DND-41 (cell line): ENCODE measurements at regions not wholly inside any gene's neighbourhood (a gene's known extent, or its start where the extent isn't known, plus 50 kb on each side); places are given as distances from the start of the nearest gene placed in this dataset.

Source experiments
- ATAC-seq: fragments of 200-7000 bp; cut with Tn5 transposase; 3 replicates; pipeline ENCODE4 v1.9.1; 2021; ENCODE audit warnings: low read depth; ENCODE audit not compliant: insufficient read depth
- DNase-seq: peaks from one replicate; pipeline ENCODE4 v3.0.0-alpha.2; 2020
- H2AFZ ChIP-seq: 2 replicates; pipeline ENCODE4 v1.6.0; 2012; ENCODE audit warnings: low read depth, low read length
- H3K27ac ChIP-seq: 2 replicates; pipeline ENCODE4 v1.5.1; 2012; ENCODE audit warnings: low read length, inconsistent platforms
- H3K27me3 ChIP-seq: fragments of 200-600 bp; sonication (generic); 2 replicates; pipeline ENCODE4 v1.6.0; 2012; ENCODE audit warnings: low read length, mild to moderate bottlenecking, inconsistent platforms; ENCODE audit not compliant: insufficient read depth, poor library complexity
- H3K36me3 ChIP-seq: 2 replicates; pipeline ENCODE4 v1.5.1; 2012; ENCODE audit warnings: low read length, inconsistent platforms; ENCODE audit not compliant: insufficient read depth
- H3K4me1 ChIP-seq: 2 replicates; pipeline ENCODE4 v1.5.1; 2012; ENCODE audit warnings: mild to moderate bottlenecking, low read length; ENCODE audit not compliant: insufficient read depth
- H3K4me2 ChIP-seq: 2 replicates; pipeline ENCODE4 v1.6.0; 2012; ENCODE audit warnings: mild to moderate bottlenecking, moderate library complexity, low read length, inconsistent platforms; ENCODE audit not compliant: insufficient read depth
- H3K4me3 ChIP-seq, 2 experiments: fragments of 200-600 bp in 1 of 2; shearing (Covaris generic) in 1 of 2; 2 replicates each; pipeline ENCODE4 v1.5.1; 2012 to 2016; ENCODE audit warnings: inconsistent platforms in 2 of 2, low read length in 2 of 2, mild to moderate bottlenecking in 2 of 2, low read depth in 1 of 2, moderate library complexity in 1 of 2
- H3K79me2 ChIP-seq: 2 replicates; pipeline ENCODE4 v1.6.0; 2012; ENCODE audit warnings: low read length, inconsistent platforms; ENCODE audit not compliant: insufficient read depth
- H3K9ac ChIP-seq: 2 replicates; pipeline ENCODE4 v1.6.0; 2012; ENCODE audit warnings: low read depth, mild to moderate bottlenecking, inconsistent platforms, low read length, moderate library complexity
- H3K9me3 ChIP-seq: 2 replicates; pipeline ENCODE4 v1.5.1; 2012; ENCODE audit warnings: low read length, moderate library complexity, mild to moderate bottlenecking, inconsistent platforms; ENCODE audit not compliant: insufficient read depth, severe bottlenecking
- H4K20me1 ChIP-seq: 2 replicates; pipeline ENCODE4 v1.6.0; 2012; ENCODE audit warnings: low read length; ENCODE audit not compliant: insufficient read depth
- EZH2 ChIP-seq: IDR thresholded peaks from 3 replicates; pipeline ENCODE4 v1.6.1; 2012; ENCODE audit warnings: borderline replicate concordance, low read depth, mild to moderate bottlenecking, moderate library complexity, low read length, inconsistent platforms; ENCODE audit not compliant: severe bottlenecking
- TF ChIP-seq, protein P1 (sequence below): IDR thresholded peaks from 2 replicates; pipeline ENCODE4 v1.5.1; 2012; ENCODE audit warnings: borderline replicate concordance, low read length, moderate library complexity, mild to moderate bottlenecking; ENCODE audit not compliant: poor library complexity, severe bottlenecking; ENCODE audit errors: extremely low read depth

DNA sequence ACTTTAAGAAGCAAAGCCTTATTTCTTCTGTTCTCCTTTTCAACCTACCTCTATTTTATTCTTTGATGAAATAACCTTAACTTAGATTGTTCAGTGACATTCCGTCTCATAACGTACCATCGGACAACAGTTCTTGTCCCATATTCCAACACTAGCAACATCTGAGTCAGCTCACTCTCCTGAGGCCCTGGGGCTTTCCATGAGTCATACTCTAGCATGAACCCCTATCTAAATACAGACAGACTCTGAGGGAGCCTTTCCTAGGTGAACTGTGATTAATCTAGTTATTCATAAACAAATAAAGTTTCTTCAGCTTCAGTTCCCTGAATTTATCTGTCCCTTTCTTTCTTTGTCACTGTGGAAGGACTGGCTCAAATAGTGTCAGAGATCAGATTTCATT lies 168.7 kb upstream of the LYZL1 start:
- Histone ChIP-seq H3K36me3 (no peaks in the 10 kb centered on the region), H3K9me3 (peaks cover 8% of the 10 kb centered on the region), H3K4me2 (no peak overlapping the region), H3K4me3 (no peak overlapping the region), H3K27me3 (no peaks in the 10 kb centered on the region), H3K9ac (no peak overlapping the region), H3K27ac (no peak overlapping the region), H3K79me2 (no peaks in the 10 kb centered on the region), H2AFZ (no peak overlapping the region), H4K20me1 (no peaks in the 10 kb centered on the region), H3K4me1 (no peaks in the 10 kb centered on the region)
- no peak for TF ChIP-seq EZH2
- TF ChIP-seq, protein P1, sequence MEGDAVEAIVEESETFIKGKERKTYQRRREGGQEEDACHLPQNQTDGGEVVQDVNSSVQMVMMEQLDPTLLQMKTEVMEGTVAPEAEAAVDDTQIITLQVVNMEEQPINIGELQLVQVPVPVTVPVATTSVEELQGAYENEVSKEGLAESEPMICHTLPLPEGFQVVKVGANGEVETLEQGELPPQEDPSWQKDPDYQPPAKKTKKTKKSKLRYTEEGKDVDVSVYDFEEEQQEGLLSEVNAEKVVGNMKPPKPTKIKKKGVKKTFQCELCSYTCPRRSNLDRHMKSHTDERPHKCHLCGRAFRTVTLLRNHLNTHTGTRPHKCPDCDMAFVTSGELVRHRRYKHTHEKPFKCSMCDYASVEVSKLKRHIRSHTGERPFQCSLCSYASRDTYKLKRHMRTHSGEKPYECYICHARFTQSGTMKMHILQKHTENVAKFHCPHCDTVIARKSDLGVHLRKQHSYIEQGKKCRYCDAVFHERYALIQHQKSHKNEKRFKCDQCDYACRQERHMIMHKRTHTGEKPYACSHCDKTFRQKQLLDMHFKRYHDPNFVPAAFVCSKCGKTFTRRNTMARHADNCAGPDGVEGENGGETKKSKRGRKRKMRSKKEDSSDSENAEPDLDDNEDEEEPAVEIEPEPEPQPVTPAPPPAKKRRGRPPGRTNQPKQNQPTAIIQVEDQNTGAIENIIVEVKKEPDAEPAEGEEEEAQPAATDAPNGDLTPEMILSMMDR = no peak
- DNase-seq (no peak), ATAC-seq (no peak)

DNA sequence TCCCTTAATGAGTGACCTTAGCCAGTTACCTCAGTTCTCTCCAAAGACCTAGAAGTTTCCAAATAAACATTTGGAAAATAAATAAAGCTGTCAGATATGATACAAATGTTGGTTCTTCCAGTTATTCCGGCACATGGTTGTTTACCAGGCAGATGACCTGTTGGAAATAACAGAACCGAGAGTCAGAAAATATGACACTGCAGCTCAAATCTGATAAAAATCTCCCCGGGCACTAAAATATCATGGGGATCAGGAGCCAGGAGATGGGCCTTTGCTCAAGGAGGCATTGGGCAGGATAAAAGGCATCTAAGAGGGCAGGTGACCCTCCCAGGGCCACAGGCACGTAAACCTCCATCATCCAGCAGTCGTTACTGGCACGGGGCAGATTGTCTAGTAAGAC lies 164.0 kb upstream of the LYZL1 start:
- no peak for TF ChIP-seq EZH2
- TF ChIP-seq, protein P1 = no peak
- ATAC-seq = no peak
- Histone ChIP-seq H3K36me3 (no peaks in the 10 kb centered on the region), H2AFZ (no peak overlapping the region), H3K79me2 (no peaks in the 10 kb centered on the region), H3K27ac (no peak overlapping the region), H3K4me1 (no peaks in the 10 kb centered on the region), H3K9me3 (no peaks in the 10 kb centered on the region), H3K27me3 (no peaks in the 10 kb centered on the region), H3K9ac (no peak overlapping the region), H3K4me2 (no peak overlapping the region), H4K20me1 (no peaks in the 10 kb centered on the region), H3K4me3 (no peak overlapping the region)
- DNase-seq = no peak

DNA sequence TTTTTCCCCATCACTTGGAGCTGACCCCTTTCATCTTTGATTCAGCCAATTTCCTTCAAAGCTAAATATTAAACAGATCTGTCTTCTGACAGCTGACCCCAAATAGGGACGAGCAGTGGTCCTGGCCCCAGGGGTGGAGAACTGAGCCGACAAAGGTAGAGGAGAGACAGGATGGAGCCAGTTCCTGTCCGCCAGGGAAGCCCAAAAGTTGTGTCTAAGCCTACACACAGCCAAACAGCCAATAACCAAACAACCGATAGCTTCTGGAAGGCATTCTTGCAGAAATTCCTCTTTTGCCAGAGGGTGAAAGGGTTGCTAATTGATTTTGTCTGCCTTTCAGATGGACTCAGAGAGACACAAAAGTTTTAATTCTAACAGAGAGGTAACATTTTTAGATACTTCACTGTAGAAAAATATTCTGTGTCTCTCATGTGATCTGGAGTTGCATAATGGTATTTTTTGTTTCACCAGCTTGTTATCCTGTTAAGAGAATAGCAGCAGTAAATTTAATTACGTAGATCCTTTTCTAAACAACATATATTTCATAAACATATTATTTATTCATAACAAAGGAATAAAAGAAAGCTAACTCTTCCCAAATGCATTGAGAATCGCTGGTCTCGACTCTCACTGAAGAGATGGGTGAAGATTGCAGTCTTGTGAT lies 161.7 kb upstream of the LYZL1 start:
- no peak for TF ChIP-seq EZH2
- TF ChIP-seq, protein P1 = no peak
- Histone ChIP-seq H2AFZ (no peak overlapping the region), H3K4me2 (no peak overlapping the region), H3K4me3 (no peak overlapping the region), H3K4me1 (no peaks in the 10 kb centered on the region), H3K9ac (no peak overlapping the region), H3K27ac (no peak overlapping the region), H3K79me2 (no peaks in the 10 kb centered on the region), H4K20me1 (no peaks in the 10 kb centered on the region), H3K27me3 (no peaks in the 10 kb centered on the region), H3K36me3 (no peaks in the 10 kb centered on the region), H3K9me3 (no peaks in the 10 kb centered on the region)
- DNase-seq = no peak
- ATAC-seq = no peak
